ENCODE measurements at regions not wholly inside any gene's neighbourhood (a gene's known extent, or its start where the extent isn't known, plus 50 kb on each side); places are given as distances from the start of the nearest gene placed in this dataset.

- no peak for TF ChIP-seq SIN3A (IDR thresholded peaks at IDR 0.05; ENCODE audit: borderline replicate concordance, insufficient read depth, low read depth, low read length)
- TF ChIP-seq CTCF (IDR thresholded peaks at IDR 0.05), result no peak
- TF ChIP-seq TCF7L2 (IDR thresholded peaks at IDR 0.05; ENCODE audit: low read depth, low read length), result no peak
- no peak for TF ChIP-seq POLR2AphosphoS5 (IDR thresholded peaks at IDR 0.05; ENCODE audit: low read depth, low read length)
These were observed 1078.3 kb downstream of the FAM181B start for GRCh38 chr11:81655351-81655750.

All from Panc1 (cell line).